NCI-H446 treated with DMSO at 0.1 percent for 48 hours (cell line): ENCODE measurements at regions not wholly inside any gene's neighbourhood (a gene's known extent, or its start where the extent isn't known, plus 50 kb on each side); places are given as distances from the start of the nearest gene placed in this dataset.

Source experiments
- DNase-seq: peaks from one replicate; lab custom pipeline; 2025; lab: John Stamatoyannopoulos, UW

DNA sequence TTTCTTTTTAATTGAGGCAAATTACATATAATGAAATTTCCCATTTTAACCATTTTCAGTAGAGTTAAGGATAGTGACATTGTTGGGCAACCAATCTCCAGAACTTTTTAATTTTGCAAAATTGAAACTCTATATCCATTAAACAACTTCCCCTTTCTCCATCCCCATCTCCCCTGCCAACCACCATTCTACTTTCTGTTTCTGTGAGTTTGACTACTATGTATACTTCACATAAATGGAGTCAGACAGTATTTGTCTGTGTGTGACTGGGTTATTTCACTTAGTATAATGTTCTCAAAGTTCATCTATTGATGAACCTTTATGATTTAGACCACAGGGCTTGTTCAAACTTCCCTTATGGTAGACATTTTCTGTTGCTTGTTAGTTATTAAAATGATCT is 364.5 kb upstream of the MAD2L1 start:
- DNase-seq = no peak

DNA sequence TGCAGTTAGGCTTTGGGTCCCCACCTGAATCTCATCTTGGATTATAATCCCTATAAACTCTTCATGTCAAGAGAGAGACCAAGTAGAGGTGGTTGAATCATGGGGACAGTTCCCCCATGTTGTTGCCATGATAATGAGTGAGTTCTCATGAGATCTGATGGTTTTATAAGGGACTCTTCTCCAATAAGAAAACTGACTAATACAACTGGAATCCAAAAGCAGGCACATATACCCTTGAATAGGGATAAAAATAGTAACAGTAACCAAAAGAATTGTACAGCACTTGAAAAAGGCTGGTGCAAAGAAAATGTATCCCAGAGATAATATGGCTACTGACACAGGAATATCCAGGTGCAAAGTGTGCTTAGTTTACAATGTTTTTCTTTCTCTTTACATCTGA is 351.5 kb upstream of the MAD2L1 start:
- DNase-seq = no peak

DNA sequence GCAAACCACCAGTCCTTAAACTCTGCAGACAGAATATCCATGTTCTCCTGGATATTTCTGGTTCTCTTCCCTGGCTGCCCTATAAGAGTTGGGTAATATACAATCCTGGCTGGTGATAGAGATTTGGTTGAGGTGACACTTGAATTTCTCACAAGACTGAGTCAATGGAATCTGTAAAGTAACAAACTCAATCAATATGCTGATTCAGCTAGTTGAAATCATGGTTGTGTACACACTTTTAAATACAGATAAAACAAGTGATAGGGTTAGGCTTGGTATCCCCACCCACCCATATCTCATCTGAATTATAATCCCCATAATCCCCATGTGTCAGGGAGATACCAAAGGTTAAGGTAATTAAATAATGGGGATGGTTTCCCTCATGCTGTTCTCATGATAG is 349.2 kb upstream of the MAD2L1 start:
- DNase-seq = no peak

DNA sequence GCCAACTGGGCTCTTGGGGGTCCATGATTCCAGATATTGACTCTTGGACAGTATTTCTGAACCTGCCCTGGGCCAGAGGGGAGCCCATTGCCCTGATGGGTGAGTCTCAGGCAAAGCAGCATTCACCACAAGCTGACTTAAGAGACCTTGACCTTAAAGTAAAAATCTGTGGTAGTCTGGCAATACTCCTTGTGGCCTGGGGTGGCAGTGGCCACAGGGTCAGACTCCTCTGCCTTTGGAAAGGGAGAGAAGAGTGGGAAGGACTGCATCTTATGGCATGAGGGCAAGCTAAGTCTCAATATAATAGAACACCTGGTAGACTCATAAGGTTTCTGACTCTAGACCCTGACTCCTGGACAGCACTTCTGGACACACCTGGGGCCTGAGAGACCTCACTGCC is 340.3 kb upstream of the MAD2L1 start:
- no peak for DNase-seq

DNA sequence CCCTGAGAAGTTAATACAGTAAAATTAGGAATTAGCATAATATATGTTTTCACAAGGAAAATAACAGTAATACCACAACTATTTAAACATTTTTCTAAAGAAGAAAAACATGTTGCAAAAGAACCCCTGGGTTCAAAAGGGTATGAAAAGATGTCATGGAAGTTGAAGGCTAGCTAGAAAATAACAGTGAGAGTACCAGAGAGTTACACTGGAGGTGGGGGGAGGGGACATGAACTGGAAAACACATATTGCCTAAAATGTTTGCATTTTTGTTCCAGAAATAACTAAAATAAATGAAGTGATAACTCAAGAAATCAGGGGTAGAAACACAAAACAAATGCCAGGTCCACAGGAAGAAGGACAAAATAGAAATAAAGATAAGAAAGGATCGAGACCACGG is 336.6 kb upstream of the MAD2L1 start:
- no peak for DNase-seq

DNA sequence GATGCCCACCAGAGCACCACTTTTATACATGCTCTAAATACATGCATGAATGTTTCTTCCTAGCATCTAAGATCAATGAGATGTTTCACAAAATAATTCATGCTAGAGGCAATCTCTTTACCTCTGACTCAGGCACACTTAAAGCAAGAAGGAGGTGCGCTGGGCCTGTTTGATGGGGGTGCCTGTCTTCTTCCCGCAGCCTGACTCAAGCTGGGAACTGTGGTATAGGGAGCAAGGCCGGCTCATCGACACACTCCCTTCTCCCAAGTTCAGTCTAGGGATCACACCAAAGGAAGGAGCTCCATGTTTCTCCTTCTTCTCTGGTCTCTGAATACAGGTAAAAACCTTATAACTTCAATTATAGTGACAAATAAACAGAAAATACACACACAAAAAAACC is 333.8 kb upstream of the MAD2L1 start:
- DNase-seq = no peak

DNA sequence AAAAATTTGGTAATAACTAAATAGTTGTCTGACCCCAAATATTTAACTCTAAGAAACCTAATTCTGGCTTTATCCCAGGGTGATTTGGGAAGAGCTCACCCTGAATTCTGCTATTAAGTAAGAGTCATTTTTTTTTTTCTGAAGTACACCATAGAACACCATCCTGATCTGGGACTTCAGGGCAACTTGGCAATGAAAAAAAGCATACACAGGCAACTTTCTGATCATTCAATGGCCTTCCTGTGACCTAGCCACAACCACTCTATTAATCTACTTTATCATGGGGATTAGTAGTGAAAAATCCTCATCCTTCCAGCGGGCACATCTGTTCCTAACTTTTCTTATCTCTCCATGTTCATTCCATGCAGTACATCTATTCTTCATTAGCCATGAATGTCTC is 333.2 kb upstream of the MAD2L1 start:
- DNase-seq = no peak

DNA sequence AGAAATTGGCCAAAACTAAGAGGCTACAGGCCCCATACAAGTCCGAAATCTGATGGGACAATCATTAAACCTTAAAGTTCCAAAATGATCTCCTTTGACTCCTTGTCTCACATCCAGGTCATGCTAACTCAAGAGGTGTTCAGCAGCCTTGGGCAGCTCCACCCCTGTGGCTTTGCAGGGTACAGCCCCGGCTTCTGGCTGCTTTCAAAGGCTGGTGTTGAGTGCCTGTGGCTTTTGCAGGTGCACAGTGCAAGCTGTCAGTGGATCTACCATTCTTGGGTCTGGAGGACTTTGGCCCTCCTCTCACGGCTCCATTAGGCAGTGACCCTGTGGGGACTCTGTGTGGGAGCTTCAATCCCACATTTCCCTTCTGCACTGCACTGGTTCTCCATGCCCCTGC is 329.1 kb upstream of the MAD2L1 start:
- DNase-seq = no peak

DNA sequence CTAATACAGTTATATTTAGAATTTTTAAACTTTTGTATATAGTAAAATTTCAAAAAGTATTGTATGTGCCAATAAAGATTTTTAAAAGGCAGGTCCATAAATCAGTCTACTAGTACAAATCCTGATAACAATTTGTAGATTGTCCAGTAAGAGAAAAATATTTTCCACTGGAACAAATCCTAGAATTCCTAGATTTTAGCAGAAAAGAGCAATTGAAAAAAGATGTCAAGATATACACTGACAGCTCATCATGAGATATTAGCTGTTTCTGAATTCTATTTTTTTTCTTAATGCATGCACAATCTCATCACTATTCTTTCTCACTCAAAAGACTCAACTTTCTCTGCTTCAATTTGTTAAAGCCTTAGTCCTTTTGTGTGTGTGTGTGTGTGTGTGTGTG is 289.2 kb upstream of the MAD2L1 start:
- no peak for DNase-seq

DNA sequence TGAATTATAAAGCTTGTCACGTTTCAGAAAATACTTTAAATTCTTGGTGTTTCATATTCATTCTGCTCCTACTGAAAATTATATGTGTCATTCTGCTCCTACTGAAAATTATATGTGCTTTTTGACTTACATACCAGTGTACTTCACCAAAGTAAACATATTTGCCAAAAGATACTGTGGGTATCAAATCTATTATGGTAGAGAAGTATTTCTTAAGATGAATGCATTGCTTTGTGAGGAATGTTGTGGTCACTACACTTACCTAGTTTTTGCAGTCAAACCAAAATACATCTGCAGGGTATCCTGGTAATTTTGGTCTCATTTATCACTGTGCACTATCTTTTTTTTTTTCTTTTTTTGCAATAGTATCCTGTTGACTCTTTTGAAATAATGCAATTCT is 287.7 kb upstream of the MAD2L1 start:
- no peak for DNase-seq

DNA sequence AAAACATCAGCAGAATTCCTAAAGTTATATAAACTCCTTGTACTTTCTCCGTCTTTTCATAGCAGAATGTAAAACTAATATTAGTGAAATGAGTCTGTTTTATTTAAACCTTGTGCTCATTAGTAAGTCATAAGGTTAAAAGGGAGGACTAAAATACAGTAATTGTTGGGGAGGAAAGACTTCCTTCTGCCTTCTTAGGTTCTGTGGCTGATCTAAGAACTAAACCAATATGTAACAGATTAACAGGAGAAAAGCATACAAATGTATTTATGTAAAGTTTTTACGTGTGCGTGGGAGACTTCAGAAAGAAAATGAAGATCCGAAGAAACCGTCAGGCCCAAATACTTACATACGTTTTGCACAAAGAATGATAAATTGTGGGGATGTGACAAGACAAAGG is 286.6 kb upstream of the MAD2L1 start:
- no peak for DNase-seq

DNA sequence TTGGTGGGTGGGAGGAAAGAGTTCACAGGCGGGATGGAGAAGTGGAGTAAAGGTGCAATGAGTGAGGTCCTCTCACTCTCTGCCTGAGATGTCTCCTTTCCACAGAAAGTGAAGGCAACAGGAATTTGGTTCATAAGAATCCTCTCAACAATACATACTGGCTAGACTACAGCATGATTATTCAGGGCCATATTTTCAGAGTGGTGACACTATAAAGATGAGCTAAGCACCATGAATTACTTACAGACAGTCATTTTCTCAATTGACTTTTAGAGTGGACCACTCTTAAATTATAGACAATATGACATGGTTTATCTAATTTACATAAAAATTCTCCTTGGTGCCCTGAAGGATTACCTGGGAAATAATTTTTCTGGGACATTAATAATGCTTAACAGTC is 286.1 kb upstream of the MAD2L1 start:
- no peak for DNase-seq

DNA sequence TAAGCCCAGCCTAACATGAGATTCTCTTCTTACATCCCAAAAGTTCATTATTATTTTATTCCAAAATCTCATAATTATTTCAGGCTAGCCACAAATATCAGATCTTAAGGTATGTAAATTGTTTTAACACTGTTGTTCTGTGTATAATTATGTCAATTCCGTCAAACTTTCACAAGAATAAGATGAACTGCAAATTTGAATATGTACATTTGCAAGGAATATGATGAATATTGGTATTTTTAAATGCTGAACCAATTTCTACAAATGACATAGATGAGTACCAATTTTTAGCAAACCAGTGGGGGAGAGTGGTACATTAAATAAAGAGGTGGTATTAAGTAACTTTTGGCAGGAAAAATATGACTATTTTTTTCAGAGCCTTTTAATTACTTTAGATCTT is 282.3 kb upstream of the MAD2L1 start:
- no peak for DNase-seq

DNA sequence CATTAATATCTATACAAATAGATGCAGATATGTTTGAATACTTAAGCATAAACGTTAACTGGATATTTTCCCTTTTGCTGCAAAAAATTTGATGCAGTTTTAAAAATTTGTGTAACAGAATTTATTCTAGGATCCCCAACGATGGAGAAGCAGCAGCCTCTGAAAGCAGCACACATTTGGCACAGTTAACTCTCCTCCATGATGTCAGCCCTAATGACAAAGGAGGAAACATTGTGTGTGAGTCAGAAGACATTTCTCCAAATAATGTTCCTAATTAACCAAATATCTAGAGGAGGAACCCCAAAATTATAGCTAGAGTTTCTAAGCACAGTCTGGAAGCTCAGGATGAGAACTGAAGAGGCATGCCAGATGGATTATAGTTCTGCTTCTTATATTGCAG is 281.9 kb upstream of the MAD2L1 start:
- peak; percentile 10 for DNase-seq

DNA sequence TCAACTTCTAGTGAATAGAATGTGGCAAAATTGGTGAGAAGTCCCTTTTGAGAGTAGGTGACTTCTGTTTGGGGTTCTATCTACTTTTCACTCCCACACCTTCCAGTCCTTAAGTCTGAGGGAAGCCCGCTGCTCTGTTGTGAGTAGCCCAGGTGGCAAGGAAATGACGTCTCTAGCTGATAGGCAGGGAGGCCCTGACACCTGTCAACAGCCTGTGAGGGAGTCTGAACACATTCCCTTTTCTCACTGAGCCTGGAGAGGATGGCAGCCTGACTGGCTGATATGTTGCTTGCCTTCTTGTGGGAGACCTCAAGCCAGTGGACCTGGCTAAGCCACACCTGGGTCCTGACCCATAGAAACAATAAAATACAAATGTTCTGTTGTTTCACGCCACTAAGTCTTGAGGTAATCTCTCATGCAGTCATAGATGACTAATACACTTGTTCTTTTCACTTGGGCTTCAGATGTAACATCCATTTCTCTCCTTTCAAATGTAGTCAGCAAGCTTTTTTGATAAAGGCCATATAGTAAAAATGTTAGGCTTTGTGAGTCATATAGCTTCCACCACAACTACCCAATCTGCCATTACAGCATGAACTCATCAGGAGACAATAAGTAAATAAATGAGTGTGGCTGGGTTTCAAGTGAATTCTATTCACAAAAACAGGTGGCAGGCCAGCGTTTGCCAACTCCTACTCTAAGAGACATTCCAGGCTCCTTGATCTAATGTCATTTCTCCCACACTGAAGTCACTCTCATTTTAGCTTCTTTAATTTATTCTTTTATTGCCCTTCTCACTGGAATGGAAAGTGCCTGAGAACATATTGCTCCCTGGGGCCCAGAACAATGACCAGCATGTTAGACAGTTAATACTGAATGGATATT is 265.1 kb upstream of the MAD2L1 start:
- no peak for DNase-seq

DNA sequence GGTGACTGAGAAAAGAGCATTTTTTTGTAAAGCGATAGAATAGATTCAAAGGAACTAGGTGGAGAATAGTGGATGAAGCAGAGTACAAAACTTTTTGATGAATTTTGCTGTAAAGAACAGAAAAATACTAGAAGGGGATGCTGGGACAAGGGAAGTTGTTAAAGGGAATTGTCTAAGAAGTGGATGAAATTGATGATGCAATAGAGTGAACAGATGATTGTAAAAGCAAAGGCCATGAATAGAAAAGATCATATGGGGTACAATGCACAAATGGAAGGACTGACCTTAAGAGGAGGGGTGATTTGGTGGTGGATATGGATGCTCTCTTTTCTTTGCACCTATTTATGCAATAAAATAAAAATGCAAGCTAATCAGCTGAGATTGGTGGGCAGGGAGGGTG is 262.7 kb upstream of the MAD2L1 start:
- DNase-seq = no peak

DNA sequence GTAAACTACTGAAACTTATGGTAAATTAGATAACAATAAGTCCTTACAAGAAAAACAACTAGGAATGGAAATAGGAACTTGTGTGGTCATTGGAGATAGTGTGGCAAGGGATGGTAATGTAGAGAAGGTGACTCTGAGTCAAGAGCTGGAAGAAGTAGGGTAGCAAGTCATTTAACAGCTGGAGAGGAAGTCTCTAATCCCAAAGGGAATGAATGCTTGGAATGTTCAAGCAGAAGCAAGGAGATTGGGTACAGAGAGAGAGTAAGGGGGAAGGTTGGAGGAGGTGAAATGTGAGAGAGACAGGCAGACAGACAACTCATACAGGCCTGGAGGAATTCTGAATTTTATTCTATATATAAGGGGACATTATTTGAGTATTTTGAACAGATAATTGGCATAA is 260.6 kb upstream of the MAD2L1 start:
- no peak for DNase-seq

DNA sequence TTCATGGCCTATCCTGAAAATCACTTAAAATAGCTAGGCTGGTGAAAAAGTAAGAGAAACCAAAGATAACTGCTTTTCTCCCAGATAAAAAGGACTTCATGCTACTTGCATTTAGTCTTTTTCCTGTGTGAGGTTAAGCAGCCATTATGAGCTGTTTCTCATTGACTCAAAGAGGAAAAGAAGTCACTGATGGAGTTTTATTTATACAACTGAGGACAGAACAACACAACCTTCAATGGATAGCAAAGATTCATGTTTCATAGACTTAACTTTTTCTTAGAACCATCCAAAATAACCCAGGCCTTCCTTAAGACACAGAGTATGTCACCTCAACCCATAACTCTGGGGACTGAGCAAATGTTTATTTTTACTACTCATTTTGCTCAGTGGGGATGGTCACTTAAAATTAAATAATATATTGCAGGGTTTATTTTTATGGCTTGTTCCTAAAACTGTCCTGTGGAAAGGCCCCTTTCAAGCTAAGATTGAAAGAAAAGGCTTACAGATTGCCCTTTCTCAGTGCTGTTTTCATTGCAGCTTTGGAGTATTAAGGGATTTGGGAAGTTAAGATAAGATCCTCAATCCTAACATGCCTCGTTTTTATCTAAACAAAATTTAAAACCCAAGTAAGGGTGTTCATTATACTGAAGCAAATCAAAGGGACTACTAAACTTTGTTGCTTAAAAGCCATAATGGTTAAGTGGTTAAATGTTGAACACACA is 252.6 kb upstream of the MAD2L1 start:
- no peak for DNase-seq

DNA sequence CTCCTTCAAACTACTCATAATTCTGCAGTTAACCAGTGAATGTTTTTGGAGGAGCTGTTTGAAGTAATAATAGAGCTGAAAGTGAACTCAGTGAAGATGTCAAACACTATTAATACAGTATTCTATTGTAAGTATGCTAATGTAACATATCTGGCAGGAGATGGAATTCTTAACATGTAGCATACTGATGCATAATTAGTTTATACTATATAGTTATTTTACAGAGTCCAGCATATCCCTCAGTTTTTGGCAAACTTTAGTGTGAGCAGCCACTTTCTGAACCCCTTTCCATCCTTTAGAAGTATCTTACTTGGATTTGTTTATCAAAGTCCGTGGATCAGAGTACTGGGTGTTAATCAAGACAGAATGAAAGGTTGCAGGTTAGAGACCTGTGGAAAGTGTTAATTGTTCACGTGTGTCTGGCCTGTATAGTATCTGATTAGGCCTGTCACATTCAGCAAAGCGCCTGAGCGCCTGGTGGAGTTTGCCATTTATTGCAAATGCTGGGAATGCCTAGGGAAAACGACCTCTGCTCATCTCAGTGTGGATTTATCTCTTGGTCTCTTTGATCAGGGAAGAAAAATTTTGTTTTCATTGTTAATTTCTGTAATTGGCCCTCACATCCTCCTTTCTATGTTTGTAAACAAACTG is 251.7 kb upstream of the MAD2L1 start:
- no peak for DNase-seq

DNA sequence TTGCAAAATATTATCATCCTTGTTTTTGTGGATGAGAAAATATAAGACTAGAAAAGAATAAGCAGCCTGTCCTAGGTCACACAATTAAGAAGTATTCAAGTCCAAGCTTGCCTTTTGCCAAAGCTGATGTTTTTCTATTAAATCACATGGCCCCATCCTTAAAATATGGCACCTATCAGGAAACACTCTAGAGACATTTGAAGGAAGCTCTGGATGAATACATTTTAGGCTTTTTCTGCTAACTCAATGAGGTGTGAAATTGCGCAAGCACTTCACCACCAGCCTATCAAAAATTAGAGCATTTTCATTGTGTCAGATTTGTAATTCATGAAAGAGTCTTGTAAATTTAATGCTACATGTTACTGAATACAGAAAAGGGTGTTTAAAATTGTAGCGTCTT is 251.1 kb upstream of the MAD2L1 start:
- peak; percentile 85 for DNase-seq

DNA sequence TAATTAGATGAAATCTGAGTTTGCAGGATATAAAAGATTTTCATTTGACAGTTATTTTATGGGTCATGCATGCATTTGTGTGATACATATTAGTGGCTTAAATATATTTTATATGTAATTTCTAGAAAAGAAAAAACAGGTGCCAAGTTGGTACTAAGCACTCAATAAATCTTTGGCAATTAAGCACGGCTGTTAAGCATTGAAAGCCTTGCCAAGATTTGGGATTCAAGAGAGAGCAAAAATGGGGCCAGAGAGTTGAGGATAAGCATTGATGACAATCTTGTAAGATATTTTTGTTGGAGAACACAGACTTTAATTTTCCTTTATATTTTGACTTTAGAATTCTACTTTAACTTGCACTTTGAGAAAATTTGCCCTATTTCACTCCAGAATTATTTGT is 249.8 kb upstream of the MAD2L1 start:
- DNase-seq = peak; percentile 84

DNA sequence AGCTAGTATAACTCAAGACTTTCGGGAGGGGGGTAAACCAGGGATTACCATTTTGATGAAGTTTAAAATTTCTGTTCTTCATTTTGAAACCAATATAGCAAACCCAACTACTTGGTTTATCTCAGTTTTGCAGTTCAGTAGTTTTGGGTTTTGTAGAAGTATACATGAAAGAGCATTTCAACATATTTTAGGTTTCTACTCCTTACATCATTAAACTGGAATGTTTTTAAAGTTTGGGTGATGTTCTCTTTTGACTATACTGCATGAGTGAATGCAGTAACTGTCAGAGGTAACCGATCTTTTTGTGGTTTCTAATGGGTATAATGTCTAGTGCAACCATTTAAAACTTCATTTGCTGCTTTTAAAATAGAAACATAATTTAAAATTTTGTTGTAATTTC is 248.3 kb upstream of the MAD2L1 start:
- DNase-seq = no peak

DNA sequence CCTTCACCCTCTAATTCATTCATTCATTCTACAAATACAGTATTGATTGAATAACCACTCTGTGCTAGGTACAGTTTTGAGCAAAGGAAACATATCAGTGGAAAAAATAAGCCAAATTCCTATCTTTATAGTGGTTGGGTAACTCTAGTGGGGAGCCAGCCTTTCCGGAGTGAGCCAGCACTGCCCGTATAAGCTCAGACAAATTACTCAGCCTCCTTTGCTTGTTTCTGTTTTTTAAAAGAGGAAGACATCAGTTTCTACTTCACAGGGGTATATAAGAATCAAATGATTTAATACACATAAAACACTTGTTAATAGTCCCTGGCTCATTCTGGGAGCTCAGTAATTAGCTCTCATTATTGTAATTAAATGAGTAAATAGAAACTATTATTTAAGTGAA is 238.2 kb upstream of the MAD2L1 start:
- DNase-seq = no peak
